PC-3 (cell line): ENCODE measurements at regions not wholly inside any gene's neighbourhood (a gene's known extent, or its start where the extent isn't known, plus 50 kb on each side); places are given as distances from the start of the nearest gene placed in this dataset.

Source experiments
- EZH2 ChIP-seq: fragments of 300-600 bp; sonication (generic); IDR thresholded peaks from one replicate; pipeline ENCODE4 v1.6.1; 2017; ENCODE audit warnings: antibody characterized with exemption, mild to moderate bottlenecking, low read length; ENCODE audit not compliant: unreplicated experiment
- EZH2phosphoT487 ChIP-seq: fragments of 300-600 bp; sonication (generic); IDR thresholded peaks from 2 replicates; pipeline ENCODE4 v1.6.1; 2018; ENCODE audit warnings: mild to moderate bottlenecking, antibody characterized with exemption, low read length, borderline replicate concordance
- TF ChIP-seq, protein P1 (sequence below): fragments of 300-600 bp; sonication (generic); conservative IDR thresholded peaks from 2 replicates; pipeline ENCODE4 v1.5.1; 2017; ENCODE audit warnings: antibody characterized with exemption, low read depth, mild to moderate bottlenecking, low read length

GRCh38 chr4:147060151-147060931 is 114.7 kb upstream of the TTC29 start:
- TF ChIP-seq, protein P1, sequence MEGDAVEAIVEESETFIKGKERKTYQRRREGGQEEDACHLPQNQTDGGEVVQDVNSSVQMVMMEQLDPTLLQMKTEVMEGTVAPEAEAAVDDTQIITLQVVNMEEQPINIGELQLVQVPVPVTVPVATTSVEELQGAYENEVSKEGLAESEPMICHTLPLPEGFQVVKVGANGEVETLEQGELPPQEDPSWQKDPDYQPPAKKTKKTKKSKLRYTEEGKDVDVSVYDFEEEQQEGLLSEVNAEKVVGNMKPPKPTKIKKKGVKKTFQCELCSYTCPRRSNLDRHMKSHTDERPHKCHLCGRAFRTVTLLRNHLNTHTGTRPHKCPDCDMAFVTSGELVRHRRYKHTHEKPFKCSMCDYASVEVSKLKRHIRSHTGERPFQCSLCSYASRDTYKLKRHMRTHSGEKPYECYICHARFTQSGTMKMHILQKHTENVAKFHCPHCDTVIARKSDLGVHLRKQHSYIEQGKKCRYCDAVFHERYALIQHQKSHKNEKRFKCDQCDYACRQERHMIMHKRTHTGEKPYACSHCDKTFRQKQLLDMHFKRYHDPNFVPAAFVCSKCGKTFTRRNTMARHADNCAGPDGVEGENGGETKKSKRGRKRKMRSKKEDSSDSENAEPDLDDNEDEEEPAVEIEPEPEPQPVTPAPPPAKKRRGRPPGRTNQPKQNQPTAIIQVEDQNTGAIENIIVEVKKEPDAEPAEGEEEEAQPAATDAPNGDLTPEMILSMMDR: no peak
- TF ChIP-seq EZH2phosphoT487 (no peak), EZH2 (no peak)
